Fibroblast of skin of left biceps (primary cell): ENCODE measurements at regions not wholly inside any gene's neighbourhood (a gene's known extent, or its start where the extent isn't known, plus 50 kb on each side); places are given as distances from the start of the nearest gene placed in this dataset.

Experiments
- DNase-seq, 2 experiments: peaks; one replicate each; pipeline ENCODE4 v3.0.0-alpha.2; 2013; ENCODE audit warnings: low read depth in 2 of 2

GRCh38 chr16:66107661-66108060 lies 258.8 kb upstream of the CDH5 start:
- DNase-seq, result peak; percentile 77 to 83

GRCh38 chr16:66103211-66103610 lies 263.3 kb upstream of the CDH5 start:
- no peak for DNase-seq

- DNase-seq, result no peak
Measured at GRCh38 chr16:66099306-66099705, 267.2 kb upstream of the CDH5 start.

GRCh38 chr16:66097751-66098150 lies 268.7 kb upstream of the CDH5 start:
- DNase-seq, result no peak

- no peak for DNase-seq
Measured at GRCh38 chr16:66095676-66096075, 270.8 kb upstream of the CDH5 start.

- DNase-seq, result peak; percentile 68 to 73
Measured at GRCh38 chr16:66093191-66093590, 273.3 kb upstream of the CDH5 start.

GRCh38 chr16:66091471-66091891 lies 275.0 kb upstream of the CDH5 start:
- DNase-seq, result peak; percentile 80 to 85

- no peak for DNase-seq
Measured at GRCh38 chr16:66088681-66089080, 277.8 kb upstream of the CDH5 start.

- DNase-seq, result no peak
Measured at GRCh38 chr16:66087308-66087707, 279.2 kb upstream of the CDH5 start.

- no peak for DNase-seq
Measured at GRCh38 chr16:66085651-66086050, 280.8 kb upstream of the CDH5 start.

GRCh38 chr16:66084731-66085130 lies 281.8 kb upstream of the CDH5 start:
- peak; percentile 59 to 73 for DNase-seq

- DNase-seq, result no peak
Measured at GRCh38 chr16:66084306-66084705, 282.2 kb upstream of the CDH5 start.

GRCh38 chr16:66083171-66083570 lies 283.3 kb upstream of the CDH5 start:
- no peak for DNase-seq

- DNase-seq, result no peak
Measured at GRCh38 chr16:66082424-66082823, 284.1 kb upstream of the CDH5 start.

- DNase-seq, result peak; percentile 76 to 79
Measured at GRCh38 chr16:66081775-66082366, 284.6 kb upstream of the CDH5 start.

- DNase-seq, result no peak
Measured at GRCh38 chr16:66079671-66080334, 286.7 kb upstream of the CDH5 start.

GRCh38 chr16:66070140-66070917 lies 296.2 kb upstream of the CDH5 start:
- no peak for DNase-seq

- DNase-seq, result peak; percentile 89 to 90
Measured at GRCh38 chr16:66069587-66069986, 296.9 kb upstream of the CDH5 start.

GRCh38 chr16:66066404-66066803 lies 300.1 kb upstream of the CDH5 start:
- DNase-seq, result no peak

- DNase-seq, result no peak
Measured at GRCh38 chr16:66065925-66066324, 300.6 kb upstream of the CDH5 start.

GRCh38 chr16:66064801-66065530 lies 301.5 kb upstream of the CDH5 start:
- DNase-seq, result no peak

GRCh38 chr16:66058832-66059231 lies 307.7 kb upstream of the CDH5 start:
- no peak for DNase-seq
